T-helper 2 cell treated with Interferon-gamma antibody and Interleukin-4, amounts not matched to agents 100 ng/mL and 5 ng/mL, for 36 hours (primary cell): ENCODE measurements at regions not wholly inside any gene's neighbourhood (a gene's known extent, or its start where the extent isn't known, plus 50 kb on each side); places are given as distances from the start of the nearest gene placed in this dataset.

Experiments
- intact Hi-C: fragments of 100-400 bp; cut with micrococcal nuclease; formaldehyde crosslinking; loops from one replicate; pipeline ENCODE4 v1.15.1; 2023

DNA sequence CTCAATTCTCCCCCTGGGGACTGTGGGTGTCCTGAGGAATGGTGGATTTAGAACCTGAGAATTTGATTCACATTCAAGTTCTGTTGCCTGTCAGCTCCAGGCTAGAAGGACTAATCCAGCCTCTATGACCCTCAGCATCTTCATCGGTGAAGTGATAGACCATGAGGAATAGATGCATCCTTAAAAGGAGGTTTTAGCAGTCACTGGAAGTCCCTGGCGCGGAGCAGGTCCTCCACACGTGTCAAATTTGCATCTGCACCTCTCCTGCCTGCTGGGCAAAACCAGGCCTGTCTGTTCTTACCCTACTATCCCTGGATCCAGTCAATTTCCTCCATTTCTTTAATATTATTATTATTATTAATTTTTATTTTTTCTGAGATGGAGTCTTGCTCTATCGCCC lies 808.4 kb downstream of the TBC1D22A start:
- intact Hi-C loops, result no loop called here

DNA sequence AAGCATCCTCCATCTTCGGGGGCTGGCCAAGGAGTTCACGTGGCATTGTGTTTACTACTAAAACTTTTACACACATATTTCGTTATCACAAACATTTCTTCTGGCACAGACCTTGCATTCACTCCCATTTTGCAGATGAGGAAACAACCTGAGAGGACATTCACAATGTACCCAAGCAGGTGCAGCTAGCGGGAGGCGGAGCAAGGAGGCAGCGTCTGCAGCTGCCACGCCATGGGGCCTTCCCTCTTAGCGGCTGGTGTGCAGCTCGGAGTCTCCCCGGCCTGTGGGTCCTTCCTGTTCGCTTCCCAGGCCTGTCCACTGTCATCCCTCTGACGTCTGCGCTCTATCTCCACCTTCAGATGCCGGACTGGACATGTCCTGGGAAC lies 807.8 kb downstream of the TBC1D22A start:
- intact Hi-C loops, result no loop called here

DNA sequence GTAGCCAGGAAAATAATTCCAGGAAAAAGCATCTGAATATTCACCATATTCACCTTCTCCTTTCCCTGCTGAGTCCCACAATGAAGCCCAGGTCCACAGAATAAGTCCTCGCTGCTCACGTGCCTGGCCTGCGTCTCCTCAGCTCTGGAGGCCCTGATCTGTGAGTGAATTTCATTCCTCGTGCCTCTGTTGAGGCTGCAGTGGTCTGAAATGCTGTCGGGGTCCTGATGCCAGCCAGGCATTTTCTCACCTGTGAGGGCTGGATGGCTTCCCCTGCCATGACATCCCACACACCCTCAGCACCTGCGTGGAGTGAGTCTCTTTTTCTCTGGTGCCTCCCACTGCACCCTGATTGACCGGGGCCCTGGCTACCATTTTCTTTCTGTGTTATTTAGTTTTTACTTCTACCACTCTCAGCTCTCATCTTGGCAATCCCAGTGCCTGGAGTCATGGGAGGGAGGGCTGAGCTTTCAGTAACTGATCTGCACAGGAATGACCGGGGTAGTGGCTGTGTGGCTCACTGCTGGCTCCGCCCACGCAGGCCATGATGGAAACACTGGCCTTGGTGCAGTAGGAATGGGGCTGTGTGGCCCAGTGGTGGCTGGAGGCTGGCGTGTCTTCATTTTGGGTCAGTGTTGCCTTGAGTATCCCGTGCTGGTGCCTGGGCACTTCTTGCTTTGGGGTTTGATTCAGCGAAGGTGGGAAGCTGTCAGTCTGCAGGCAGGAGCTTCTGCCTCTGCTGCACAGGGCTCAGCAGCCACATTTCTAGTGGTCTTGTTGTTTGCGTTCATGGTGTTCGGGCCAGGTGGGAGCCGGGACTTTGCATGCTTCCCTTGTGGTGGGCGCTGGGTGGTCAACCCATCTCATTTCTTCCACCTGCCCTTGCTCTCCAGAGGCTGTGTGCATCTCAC lies 807.2 kb downstream of the TBC1D22A start:
- intact Hi-C loops, result no loop called here

DNA sequence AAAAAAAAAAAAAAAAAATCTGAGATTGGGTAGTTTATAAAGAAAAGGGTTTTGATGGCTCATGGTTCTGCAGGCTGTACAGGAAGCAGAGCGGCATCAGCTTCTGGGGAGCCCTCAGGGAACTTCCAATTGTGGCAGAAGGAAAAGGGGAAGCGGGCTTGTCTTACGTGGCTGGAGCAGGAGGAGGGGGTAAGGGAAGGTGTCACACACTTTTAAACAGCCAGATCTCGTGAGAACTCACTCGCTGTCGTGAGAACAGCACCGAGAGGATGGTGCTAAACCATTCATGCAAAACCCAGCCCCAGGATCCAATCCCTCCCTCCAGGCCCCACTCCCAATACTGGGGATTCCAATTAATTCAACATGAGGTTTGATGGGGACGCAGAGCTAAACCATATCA lies 806.2 kb downstream of the TBC1D22A start:
- intact Hi-C loops, result no loop called here

DNA sequence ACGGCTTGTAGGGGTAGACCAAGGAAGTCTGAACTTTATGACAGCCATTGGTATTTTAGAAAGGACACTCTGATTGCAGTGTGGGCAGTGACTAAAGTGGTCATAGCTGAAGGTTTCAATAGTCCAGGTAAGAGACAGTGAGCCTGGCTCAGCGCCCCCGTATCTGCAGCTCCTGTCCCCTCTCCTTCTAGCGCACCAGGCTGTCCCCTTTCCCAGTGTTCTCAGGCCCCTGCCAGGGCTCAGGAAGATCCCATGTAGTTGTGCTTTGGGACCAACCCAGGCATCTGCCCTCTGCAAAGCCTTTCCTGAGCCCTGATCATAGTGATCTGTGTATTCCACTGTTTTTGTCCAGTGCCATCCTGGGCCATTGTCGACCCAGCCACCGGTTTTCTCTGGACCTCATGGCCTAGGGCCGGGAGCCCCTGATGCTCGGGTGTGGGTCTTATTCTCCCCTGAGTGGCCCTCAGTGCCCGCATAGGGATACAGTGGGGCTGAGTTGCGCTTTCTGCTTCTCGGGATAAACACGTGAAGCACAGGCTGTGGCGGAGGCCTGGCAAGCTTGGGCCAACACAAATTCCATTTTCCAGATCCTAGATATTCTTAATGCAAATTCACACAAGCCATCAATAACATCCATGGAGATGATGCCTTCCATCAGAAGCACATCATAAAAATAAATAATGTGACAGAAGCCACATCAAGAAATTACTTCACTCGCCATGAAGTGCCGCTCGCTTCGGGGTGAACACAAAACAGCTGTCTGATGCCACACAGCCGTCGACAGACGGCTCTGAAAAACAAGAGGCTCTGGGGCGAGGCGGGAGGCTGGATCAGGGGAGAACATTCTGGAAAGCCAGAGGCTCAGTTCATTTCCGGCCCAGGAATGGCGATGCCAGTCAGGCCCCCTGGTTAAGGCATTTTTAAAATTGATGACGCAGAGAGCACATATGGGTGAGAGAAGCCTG lies 805.0 kb downstream of the TBC1D22A start:
- intact Hi-C loops, result no loop called here

DNA sequence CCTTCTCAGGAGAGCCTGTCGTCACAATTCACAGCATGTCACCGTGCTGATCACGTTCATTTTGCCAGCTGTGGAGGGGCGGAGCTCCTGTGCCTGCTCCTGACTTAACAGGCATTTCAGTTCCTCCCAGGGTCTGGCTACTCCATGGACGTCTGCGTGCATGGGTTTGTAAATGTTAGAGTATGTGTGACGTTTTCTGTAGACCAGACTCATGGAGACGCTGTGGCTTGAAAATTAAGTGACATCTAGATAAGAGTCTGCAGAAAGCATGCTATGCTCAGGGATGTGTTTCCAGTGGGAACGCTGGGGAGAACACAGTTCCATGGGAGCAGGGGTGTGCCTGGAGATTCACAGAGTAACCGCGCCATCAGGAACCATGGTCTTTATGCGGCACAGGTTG lies 804.0 kb downstream of the TBC1D22A start:
- intact Hi-C loops, result no loop called here

DNA sequence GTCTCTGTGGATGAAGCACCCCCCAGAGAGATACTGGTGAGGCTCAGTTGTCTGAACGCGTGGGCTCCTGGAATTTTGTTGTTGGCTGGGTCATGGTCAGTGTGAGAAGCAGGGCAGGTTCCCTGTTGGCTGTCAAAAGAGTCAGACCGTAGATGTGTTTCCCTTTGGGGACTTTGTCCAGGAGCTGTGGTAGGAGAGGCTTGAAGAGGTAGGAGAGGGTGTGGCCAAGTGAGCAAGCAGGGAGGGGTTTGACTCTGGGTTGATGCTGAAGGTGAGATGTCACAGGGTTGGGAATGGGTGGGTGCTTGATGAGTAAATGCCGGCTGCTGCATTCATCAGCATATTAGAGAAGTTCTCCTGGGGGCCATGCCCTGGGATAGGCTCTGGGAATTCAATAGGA lies 803.2 kb downstream of the TBC1D22A start:
- intact Hi-C loops, result no loop called here

DNA sequence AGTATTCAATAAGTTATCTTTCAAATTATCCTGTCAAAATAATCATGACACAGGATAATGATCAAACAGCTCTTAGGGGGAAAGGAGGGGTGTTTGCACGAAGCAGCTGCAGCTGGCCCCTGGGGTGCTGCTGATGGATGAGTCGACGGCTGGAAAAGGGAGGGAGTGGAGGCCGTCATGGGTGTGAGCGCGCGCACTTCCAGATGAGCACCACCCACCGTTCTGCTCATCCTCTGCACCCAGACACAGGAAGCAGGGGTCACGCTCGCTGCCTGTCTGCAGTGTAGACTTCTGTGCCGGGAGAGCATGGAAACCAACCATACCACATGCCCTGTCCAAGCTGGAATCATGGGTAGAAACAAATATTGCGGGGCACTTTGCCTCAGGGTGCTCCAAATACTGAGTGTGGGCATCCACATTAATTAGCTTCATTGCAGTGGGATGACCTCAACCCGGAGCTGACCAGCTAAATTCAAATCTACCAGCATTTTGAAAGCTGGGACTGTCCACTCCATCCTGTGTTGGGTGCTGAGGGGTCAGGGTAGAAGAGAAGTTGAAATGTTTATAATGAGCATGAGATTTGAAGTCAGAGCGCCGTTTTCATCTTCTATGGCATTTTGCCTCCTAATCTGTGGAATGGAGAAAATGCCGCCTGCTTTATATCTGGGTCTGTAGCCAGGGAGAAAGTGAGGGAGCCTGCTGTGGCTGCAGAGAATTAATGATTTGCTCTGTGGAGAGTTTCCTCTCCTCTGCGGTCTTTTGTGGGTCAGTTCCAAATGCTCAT lies 802.4 kb downstream of the TBC1D22A start:
- intact Hi-C loops, result no loop called here

DNA sequence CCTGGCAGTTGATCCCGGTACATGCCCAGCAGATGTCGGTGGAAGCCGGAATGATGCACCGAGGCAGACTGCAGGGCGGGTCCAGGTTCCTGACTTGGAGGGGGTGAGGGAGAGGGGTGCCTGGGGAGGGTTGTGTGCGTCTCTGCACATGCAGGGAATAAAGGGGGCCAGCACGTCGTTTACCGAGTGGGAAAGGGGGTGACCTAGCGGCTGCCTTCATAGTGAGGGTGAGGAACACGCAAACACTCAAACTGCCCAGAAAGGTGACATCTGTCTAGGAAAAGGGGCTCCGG lies 801.7 kb downstream of the TBC1D22A start:
- intact Hi-C loops, result no loop called here

DNA sequence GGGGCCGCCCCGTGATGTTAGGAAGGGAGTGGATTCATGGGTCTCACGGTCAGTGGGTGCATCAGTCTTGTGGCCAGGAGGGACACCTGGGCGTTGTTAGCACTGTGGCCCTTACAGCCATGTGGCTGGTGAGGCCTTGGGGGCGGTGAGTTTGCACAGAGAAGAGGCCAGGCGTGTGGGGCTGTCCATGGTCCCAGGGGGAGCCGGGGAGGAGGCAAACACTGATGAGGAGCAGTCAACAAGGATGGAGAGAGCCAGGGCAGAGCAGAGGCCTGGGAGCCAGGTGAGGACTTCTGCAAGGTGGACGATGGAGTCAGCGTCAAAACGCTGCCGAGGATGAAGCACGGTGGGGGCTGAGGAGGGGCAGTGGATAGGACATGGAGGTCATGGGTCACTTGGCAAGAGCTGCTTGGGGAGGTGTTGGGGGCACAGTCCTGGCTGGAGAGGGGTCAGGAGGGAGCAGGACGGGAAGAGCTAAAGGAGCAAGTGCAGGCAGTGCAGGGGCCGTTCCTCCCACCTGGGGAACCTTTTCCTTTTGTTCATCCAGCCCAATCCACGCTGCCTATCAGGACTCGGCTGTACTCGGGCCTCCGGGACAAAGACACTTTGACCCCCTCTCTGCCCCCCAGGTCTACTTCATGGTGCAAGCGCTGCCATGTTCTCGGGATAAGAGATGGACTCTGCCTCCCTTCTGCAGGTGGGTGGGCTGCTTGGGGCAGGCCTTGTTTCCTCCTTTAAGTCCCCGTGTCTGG lies 801.1 kb downstream of the TBC1D22A start:
- intact Hi-C loops, result no loop called here

DNA sequence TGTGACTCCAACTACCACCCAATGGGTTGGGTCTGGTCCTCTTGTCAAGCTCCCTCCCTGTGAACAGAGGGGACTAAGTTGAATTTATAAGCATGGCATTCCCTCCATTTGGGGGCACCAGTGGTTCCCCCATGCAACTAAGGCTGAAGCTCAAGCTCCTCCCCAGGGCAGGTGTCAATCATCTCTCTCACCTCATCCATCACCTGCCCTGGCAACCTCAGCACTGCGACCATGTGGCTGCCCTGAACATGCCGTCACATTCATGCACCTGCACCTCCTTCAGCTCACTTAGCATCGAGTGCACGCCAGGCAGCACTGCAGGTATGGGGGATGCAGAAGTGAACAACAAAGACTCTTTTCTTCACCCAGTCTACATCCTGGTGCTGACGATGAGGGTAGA lies 799.3 kb downstream of the TBC1D22A start:
- intact Hi-C loops, result no loop called here

DNA sequence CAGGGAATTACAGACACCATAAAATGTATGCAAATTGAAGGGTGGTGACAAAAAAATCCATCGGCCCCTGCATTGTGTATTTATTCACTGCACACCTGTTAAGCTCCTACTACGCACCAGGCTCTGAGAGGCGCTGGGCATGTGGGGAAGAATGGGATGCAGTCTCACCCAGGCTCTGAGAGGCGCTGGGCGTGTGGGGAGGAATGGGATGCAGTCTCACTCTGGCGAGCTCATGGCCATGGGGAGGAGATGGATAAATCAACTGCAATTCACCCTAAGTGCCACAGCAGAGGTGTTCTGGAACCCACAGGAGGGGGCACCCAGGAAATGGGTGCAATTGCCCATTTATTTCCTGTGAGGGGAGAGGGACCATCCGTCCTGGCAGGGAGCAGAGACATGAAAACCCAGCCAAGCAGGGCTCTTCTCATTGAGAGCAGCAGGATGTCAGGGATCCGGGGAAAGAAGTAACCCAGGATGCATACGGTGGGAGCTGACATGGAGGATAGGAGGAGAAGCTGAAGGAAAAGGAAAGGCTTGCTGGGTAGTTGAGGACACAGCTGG lies 798.7 kb downstream of the TBC1D22A start:
- intact Hi-C loops, result no loop called here

DNA sequence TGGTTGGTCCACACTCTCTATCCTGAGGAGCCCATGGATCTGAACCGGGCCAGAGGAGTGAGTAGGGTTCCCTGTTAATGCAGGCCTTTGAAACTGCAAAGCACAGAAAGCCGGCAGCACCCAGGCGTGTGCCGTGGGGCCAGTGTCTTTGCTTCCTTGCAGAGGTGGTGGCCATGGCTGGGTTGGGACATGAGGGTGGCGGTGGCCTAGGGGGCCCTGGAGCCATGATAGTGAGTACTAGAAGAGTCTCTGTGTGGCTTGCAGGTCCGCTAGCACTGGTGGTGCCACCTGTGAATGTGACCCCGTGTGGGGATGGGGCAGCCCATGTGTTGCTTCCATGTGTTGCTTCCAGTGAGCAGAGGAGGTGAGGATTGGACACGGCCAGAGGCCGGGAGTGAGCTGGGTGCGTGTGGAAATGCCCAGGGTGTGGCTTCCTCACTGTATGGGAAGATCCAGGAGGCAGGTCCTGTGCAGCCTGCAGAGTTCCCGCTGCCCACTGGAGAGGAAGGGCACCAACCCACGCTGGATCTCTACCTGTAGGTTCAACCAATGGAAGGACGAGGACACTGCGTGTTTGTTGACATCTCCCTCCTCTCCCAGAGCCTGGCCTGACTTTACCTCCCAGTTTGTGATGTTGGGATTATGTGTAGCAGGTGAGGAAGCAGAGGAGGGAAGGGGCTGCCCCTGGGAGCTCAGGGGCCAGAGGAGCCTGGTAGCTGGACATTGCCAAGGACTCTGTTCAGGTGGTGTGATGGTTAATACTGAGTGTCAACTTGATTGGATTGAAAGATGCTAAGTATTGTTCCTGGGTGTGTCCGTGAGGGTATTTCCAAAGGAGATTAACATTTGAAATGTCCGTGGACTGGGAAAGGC lies 796.6 kb downstream of the TBC1D22A start:
- intact Hi-C loops, result no loop called here

DNA sequence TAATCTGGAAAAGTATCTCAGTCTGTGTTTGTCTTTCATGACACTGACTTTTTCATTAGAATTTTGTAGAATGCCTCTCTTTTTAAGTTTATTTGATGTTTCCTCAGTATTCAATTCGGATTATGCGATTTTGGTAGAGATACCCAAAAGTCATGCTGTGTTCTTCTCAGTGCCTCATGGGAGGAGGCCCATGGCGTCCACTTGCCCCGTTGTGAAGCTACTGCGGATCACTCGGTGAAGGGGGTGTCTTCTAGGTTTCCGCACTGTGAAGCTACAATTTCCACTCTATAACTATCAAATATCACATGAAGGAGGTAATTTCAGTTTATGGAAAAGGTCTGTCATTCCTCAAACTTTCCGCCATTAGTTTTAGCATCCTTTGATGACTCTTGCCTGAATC lies 794.0 kb downstream of the TBC1D22A start:
- intact Hi-C loops, result no loop called here

DNA sequence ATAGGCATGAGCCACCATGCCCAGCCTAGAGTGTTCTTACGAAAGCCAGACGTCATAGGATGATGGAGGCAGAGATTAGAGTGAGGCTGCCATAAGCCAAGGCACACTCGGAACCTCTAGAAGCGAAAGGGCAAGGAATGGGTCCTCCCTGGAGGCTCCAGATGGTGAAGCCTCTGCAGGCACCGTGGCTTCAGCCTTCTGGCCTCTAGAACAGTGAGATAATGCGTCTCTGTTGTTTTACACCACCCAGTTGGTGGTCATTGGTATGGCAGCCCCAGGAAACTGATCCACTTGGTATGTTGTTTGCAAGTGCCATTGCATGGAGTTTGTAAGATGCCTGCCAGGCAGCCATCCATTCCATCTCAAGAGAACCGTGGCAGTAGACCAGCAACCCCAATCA lies 791.0 kb downstream of the TBC1D22A start:
- intact Hi-C loops, result no loop called here

DNA sequence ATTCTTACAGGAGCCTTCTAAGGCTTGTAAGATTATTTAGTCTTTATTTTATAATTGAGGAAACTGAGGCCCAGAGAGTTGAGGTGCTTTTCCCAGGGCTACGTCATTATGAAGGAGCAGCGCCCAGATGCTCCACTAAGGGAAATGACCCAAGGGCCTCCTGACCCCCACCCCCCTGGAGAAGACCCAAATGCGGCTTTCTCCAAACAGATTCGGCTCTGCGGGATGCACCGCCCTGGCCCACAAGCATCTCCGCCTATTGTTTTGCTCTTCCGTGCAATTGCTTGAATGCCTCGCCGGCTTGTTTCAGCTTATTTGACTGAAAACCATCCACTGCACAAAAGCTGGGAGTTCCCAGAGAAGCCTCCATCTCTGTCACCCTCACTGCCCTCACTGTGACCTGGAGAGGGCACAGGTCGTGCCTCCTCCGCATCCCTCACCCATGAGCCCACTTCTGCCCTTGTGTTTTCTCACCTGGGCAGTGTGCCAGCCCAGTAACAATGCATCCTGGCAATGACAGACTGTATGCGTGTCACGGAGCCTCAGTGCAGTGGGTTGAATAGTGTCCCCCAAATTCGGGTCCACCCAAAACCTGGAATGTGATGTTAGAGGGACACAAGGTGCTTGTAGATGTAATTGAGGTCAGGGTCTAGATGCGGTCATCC lies 790.2 kb downstream of the TBC1D22A start:
- intact Hi-C loops, result no loop called here

DNA sequence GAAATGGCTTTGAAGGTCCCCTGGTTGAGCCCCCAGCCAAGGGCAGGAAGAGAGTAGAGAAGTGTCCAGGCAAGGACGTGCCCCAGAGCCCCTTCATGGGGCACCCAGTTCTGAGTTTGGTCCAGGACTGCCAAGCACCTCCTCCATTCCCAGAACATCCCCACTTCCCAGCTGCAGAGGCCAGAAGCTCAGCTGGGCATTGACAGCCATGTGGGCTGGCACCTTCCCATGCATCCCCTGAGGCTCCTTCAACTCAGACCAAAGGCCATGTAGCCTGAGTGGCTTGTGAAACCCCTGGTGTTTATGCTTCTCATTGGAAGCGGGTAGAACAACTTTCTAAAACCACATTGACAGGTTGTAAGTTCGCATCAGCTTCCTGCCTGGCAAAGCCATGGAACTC lies 789.6 kb downstream of the TBC1D22A start:
- intact Hi-C loops, result no loop called here

DNA sequence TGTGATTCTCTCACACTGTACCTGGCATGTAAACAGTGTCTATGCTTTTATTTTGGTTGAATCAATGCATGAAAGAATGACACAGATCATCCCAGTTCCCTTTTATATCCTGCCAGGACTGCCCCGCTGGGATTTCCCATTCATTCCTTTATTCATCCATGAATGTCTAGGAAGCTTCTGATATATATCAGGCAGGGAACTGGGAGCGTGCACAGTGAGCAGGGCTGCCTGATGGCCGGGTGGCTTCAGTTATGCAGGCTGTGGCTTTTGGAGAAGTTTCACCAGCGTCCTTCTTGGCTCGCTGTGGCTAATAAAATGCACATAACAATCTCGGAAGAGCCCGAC lies 789.0 kb downstream of the TBC1D22A start:
- intact Hi-C loops, result no loop called here
